Type B pancreatic cell (in vitro differentiated cells): ENCODE measurements at regions not wholly inside any gene's neighbourhood (a gene's known extent, or its start where the extent isn't known, plus 50 kb on each side); places are given as distances from the start of the nearest gene placed in this dataset.

Source experiments
- DNase-seq: peaks from one replicate; pipeline ENCODE4 v3.0.0; 2021; ENCODE audit warnings: mixed read lengths; ENCODE audit not compliant: unreplicated experiment; ENCODE audit errors: extremely low spot score
- H3K27ac Mint-ChIP-seq: 2 replicates; pipeline ENCODE4 v1.8.0; 2021; ENCODE audit warnings: mild to moderate bottlenecking, mixed read lengths
- H3K27me3 Mint-ChIP-seq: 2 replicates; pipeline ENCODE4 v1.8.0; 2021; ENCODE audit warnings: mixed read lengths
- H3K36me3 Mint-ChIP-seq: 2 replicates; pipeline ENCODE4 v1.8.0; 2021; ENCODE audit warnings: mixed read lengths
- H3K4me1 Mint-ChIP-seq: one replicate; pipeline ENCODE4 v1.8.0; 2021; ENCODE audit warnings: mixed read lengths; ENCODE audit not compliant: unreplicated experiment
- H3K4me3 Mint-ChIP-seq: 2 replicates; pipeline ENCODE4 v1.8.0; 2021; ENCODE audit warnings: mild to moderate bottlenecking, mixed read lengths
- H3K9me3 Mint-ChIP-seq: 2 replicates; pipeline ENCODE4 v1.8.0; 2021; ENCODE audit warnings: mixed read lengths
- TF ChIP-seq, protein P1 (sequence below): fragments of 200-600 bp; sonication (generic); conservative IDR thresholded peaks from 2 replicates; pipeline ENCODE4 v1.5.0; 2021; ENCODE audit warnings: antibody characterized with exemption, mild to moderate bottlenecking

- peaks cover 3% of the 10 kb centered on the region for H3K36me3 Mint-ChIP-seq
- TF ChIP-seq, protein P1, sequence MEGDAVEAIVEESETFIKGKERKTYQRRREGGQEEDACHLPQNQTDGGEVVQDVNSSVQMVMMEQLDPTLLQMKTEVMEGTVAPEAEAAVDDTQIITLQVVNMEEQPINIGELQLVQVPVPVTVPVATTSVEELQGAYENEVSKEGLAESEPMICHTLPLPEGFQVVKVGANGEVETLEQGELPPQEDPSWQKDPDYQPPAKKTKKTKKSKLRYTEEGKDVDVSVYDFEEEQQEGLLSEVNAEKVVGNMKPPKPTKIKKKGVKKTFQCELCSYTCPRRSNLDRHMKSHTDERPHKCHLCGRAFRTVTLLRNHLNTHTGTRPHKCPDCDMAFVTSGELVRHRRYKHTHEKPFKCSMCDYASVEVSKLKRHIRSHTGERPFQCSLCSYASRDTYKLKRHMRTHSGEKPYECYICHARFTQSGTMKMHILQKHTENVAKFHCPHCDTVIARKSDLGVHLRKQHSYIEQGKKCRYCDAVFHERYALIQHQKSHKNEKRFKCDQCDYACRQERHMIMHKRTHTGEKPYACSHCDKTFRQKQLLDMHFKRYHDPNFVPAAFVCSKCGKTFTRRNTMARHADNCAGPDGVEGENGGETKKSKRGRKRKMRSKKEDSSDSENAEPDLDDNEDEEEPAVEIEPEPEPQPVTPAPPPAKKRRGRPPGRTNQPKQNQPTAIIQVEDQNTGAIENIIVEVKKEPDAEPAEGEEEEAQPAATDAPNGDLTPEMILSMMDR = no peak
- H3K4me3 Mint-ChIP-seq = no peak overlapping the region
- DNase-seq = no peak
- H3K27me3 Mint-ChIP-seq = no peaks in the 10 kb centered on the region
- H3K27ac Mint-ChIP-seq = no peak overlapping the region
- H3K4me1 Mint-ChIP-seq = no peaks in the 10 kb centered on the region
- H3K9me3 Mint-ChIP-seq = peaks cover 4% of the 10 kb centered on the region
Measured at GRCh38 chr4:131441004-131441688, 1707.9 kb upstream of the PCDH10 start.

GRCh38 chr4:131447883-131448282 lies 1701.2 kb upstream of the PCDH10 start:
- Mint-ChIP-seq H3K4me3 (no peak overlapping the region), H3K27ac (no peak overlapping the region), H3K4me1 (no peaks in the 10 kb centered on the region), H3K9me3 (no peaks in the 10 kb centered on the region), H3K36me3 (no peaks in the 10 kb centered on the region), H3K27me3 (no peaks in the 10 kb centered on the region)
- TF ChIP-seq, protein P1 = no peak
- DNase-seq = no peak

DNA sequence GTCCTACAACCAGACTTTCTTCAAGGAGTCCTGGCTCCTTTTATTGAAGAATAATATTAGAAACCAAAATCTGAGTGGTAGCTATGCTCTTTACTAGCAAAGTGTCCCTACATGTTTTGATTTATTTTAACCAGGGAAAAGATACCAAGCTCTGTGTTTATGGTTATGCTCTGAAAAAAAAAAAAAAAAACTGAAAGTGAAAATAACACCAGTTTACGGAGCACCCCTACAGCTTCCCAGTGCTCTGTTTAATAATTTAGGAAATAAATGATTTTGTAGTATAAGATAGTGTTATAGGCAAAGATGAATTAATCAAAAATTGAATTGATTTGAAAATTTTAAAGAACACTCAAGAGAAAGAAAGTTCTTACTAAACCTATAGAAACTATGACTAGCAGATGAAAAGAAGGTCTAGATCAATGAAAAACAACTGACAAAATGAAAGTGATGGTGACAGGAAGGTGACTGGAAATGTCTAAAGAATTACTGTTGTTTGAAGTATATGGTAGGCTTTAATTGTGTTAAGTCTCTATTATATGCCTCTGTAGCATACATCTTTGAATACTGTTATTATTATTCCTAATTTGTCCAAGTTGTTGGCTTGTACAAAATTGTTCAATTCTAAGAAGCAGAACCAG lies 1698.4 kb upstream of the PCDH10 start:
- TF ChIP-seq, protein P1 = no peak
- no peak overlapping the region for H3K4me3 Mint-ChIP-seq
- H3K9me3 Mint-ChIP-seq = no peaks in the 10 kb centered on the region
- H3K4me1 Mint-ChIP-seq = no peaks in the 10 kb centered on the region
- H3K27ac Mint-ChIP-seq = no peak overlapping the region
- DNase-seq = no peak
- H3K36me3 Mint-ChIP-seq = no peaks in the 10 kb centered on the region
- no peaks in the 10 kb centered on the region for H3K27me3 Mint-ChIP-seq

GRCh38 chr4:131459430-131460101 lies 1689.5 kb upstream of the PCDH10 start:
- Mint-ChIP-seq H3K36me3 (no peaks in the 10 kb centered on the region), H3K27ac (no peak overlapping the region), H3K9me3 (no peaks in the 10 kb centered on the region), H3K4me1 (no peaks in the 10 kb centered on the region), H3K4me3 (no peak overlapping the region), H3K27me3 (no peaks in the 10 kb centered on the region)
- TF ChIP-seq, protein P1 = no peak
- DNase-seq = no peak

- no peaks in the 10 kb centered on the region for H3K4me1 Mint-ChIP-seq
- H3K27ac Mint-ChIP-seq = no peak overlapping the region
- no peak for DNase-seq
- H3K27me3 Mint-ChIP-seq = no peaks in the 10 kb centered on the region
- no peaks in the 10 kb centered on the region for H3K9me3 Mint-ChIP-seq
- no peaks in the 10 kb centered on the region for H3K36me3 Mint-ChIP-seq
- TF ChIP-seq, protein P1 = no peak
- H3K4me3 Mint-ChIP-seq = no peak overlapping the region
Measured at GRCh38 chr4:131470360-131470759, 1678.7 kb upstream of the PCDH10 start.
